HG03571 (cell line): ENCODE measurements at regions not wholly inside any gene's neighbourhood (a gene's known extent, or its start where the extent isn't known, plus 50 kb on each side); places are given as distances from the start of the nearest gene placed in this dataset.
"Not testable (repeated sequence)": the region's sequence is repeated elsewhere in the genome, so short reads cannot be mapped to it uniquely, and the experiment has no call there.

ENCODE experiments used
- ATAC-seq: cut with Tn5 transposase; IDR thresholded peaks from one replicate; pipeline ENCODE4 v1.9.1; 2021; ENCODE audit not compliant: unreplicated experiment

DNA sequence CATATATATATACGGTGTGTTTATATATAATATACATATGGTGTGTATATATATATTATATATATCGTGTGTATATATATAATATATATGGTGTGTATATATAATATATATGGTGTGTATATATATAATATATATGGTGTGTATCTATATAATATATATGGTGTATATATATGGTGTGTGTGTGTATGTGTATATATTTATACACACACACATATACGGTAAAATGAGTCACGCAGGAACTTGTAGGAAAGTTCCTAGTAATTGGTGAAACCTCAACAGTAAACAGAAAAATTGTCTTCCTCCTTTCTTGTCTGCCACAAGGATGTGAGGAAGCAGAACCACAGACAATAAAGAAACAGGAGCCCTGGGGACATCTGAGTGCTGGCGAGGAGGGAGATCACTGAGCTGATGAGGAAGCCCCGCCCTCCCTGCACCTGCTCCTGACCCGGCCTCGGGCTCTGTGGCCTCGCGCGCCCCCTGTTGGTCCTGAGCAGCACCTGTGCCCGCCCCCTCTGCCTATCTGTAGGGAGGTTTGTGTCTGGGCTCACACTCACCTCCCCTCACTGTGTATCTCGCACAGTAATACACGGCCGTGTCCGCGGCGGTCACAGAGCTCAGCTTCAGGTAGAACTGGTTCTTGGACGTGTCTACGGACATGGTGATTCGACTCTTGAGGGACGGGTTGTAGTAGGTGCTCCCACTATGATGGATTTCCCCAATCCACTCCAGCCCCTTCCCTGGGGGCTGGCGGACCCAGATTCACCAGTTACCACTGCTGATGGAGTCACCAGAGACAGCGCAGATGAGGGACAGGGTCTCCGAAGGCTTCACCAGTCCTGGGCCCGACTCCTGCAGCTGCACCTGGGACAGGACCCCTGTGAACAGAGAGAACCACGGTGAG lies 1079.4 kb downstream of the TMEM121 start:
- peak; percentile 62 for ATAC-seq

DNA sequence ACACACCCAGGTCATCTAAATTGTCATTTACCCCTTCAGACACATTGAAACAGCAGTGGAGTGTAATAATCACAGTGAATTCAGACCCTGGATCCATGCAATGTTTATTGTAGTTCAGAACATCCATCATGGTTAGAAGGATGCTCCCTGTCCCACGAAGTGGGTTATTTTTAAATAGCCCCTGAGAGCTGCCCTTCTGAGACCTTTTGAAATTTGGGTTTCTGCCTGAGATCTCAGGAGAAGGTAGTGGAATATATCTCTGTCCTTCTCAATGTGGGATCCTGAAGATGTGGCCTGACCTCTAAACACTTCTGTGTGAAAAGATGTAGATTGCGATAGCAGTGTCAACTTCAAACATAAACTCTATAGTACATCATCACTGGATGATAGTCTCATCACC lies 1080.6 kb downstream of the TMEM121 start:
- no peak for ATAC-seq

DNA sequence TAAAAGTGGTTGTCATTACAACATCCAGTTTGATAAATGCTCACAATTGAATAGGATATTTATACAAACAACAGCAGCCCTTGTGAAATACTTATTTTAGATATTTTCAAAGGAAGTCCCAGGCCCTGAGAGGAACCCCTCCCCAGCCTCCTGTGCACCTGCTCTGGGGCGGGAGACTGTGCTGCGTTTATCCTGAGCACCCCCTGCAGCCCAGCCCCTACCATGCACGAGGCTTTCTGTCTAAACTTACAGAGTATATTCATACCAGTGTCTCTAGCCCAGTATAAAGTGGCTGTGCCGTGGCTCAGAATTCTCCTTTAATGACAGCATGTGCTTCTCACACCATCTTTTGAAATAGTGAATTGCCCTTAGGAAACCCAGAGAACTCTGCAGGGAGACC lies 1084.3 kb downstream of the TMEM121 start:
- ATAC-seq: no peak

DNA sequence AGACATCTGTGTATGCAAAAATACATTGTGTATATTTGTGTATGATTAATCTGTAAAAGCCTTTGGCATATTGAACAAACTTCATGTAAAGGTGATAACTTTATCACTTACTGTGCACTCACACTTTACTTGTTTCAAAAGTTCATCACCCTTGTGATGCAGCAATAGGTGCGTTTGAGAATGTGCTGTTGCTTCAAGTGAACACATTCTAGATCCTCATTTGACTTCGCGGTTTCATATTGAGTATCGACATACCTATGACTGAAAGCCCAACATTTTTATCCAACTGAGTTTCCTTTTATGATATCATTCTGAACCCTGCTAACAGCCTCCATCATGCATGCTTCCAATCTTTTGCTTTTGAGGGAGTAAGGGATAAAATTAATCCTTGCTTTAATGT lies 1086.9 kb downstream of the TMEM121 start:
- no peak for ATAC-seq

DNA sequence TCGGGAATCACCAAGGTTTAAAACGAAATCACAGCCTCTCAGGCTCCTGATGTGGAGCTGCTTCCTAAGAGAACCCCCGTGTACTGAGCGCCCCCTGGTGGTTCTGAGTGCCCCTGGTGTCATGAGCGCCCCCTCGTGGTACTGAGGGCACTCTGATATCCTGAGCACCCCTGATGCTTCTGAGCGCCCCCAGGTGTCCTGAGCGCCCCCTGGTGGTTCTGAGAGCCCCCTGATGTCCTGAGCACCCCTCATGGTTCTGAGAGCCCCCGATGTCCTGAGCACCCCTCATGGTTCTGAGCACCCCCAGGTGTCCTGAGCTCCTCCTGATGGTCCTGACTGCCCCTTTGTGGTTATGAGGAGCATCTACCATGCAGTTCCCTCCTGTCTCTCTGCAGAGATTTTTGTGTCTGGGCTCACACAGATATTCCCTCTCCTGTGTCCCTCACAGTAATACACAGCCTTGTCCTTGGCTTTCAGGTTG lies 1092.1 kb downstream of the TMEM121 start:
- not testable (repeated sequence) for ATAC-seq

DNA sequence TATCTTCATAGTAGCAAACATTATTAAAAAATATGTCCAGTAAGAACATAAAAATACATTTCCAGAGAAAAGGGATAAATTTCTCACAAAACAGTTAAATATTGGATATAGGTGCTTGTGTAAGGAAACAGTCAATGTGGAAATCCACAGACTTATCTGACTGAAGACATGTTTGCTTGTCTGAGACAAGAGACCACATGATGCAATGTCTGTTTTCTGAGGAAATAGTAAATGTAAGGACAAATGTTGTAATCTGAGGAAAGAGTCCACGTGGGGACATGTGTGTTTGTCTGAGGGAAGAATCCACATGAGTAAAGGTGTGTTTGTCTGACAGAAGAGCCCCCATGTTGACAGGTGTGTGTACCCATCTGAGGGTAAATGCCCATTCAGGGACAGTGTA lies 1093.2 kb downstream of the TMEM121 start:
- no peak for ATAC-seq

DNA sequence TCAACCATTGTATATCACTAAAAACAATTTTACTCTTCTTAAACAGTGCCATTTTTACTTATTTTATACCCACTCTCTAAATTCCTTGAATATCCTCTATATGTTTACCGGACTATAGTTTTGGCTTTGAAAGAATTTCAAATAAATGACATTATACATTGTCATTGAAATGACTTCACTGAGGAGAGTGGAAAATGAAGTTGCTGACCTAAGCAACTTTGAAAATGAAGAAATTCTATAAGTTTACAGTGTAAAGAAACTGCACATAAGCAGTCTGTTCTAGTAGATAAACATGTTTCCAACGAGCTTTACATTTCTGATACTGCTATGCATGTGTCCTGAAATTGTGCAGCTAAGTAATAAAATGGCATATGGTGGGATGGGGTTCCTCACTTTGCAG lies 1094.0 kb downstream of the TMEM121 start:
- ATAC-seq: no peak

DNA sequence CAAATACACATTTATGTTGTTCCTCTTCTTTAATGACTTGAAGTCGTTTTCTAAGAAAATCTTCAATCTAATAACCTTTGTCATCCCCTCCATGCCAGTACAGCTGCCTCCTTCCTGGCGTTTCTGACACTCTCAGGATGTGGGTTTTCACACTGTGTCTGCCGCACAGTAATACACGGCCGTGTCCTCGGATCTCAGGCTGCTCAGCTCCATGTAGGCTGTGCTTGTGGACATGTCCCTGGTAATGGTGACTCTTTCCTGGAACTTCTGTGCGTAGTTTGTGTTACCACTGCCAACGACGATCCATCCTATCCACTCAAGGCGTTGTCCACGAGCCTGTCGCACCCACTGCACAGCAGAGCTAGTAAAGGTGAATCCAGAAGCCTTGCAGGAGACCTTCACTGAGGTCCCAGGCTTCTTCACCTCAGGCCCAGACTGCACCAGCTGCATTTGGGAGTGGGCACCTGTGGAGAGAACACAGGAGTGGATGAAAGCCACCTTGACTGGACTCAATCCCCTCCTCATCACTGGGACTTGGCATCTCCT lies 1095.9 kb downstream of the TMEM121 start:
- no peak for ATAC-seq

DNA sequence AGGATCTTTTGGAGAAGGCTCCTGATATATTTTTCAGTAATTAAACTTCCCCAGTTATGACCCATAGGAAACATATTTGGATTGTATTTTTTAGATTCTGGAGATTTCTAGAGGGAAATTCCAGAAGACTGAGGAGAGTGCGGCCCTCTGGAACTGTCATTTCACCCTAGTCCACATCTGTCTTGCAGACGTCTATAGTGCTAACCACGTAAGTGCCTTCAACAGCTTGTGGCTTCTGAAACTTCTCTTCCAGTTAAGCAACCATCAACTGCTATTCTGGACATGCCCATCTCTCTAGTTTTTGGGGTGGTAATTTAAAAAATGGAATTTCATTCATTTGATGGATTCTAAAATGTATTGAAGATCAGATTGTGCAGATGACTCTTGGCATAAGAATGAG lies 1098.8 kb downstream of the TMEM121 start:
- ATAC-seq: no peak

DNA sequence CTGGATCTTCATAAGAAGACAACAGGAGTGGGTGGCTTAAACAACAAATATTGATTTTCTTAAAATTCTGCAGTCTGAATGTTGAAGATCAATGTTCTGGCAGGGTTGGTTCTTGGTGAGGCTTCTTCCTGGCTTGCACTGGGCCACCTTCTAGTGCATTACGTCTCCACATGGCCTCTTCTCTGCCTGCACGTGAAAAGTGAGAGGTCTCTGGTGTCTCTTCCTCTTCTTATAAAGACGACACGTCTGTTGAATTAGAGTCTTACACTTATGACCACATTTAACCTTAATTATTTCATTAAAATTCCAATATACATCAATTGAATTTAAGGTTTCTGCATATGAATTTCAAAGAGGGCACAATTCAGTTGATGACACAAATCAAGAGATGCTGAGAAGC lies 1100.1 kb downstream of the TMEM121 start:
- not testable (repeated sequence) for ATAC-seq

DNA sequence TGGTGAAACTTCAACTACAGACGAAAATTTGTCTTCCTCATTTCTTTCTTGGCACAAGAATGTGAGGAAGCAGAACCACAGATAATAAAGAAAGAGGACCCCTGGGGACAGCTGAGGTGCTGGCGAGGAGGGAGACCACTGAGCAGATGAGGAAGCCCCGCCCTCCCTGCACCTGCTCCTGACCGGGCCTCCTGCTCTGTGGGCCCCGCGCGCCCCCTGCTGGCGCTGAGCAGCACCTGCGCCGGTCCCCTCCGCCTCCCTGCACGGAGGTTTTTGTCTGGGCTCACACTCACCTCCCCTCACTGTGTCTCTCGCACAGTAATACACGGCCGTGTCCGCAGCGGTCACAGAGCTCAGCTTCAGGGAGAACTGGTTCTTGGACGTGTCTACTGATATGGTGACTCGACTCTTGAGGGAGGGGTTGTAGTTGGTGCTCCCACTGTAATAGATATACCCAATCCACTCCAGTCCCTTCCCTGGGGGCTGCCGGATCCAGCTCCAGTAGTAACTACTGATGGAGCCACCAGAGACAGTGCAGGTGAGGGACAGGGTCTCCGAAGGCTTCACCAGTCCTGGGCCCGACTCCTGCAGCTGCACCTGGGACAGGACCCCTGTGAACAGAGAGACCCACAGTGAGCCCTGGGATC lies 1100.7 kb downstream of the TMEM121 start:
- ATAC-seq: not testable (repeated sequence)

DNA sequence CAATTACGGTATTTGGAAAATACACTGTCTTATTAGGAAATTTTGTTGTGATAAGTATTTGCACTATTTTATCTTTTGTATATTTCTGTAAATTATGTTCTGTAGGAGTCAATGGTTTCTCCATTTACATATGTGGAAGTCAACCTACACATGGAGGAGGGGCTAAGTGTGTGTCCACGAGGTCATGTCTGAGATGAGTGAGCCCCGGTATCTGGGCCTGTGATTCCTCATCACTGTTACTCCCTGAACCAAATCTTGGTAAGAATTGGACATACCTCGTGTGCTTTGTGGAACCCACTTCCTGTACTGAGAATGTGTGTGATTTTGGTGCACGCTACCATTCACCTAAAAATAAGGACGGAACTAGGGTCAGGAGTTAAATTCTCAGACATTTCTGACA lies 1105.5 kb downstream of the TMEM121 start:
- no peak for ATAC-seq

DNA sequence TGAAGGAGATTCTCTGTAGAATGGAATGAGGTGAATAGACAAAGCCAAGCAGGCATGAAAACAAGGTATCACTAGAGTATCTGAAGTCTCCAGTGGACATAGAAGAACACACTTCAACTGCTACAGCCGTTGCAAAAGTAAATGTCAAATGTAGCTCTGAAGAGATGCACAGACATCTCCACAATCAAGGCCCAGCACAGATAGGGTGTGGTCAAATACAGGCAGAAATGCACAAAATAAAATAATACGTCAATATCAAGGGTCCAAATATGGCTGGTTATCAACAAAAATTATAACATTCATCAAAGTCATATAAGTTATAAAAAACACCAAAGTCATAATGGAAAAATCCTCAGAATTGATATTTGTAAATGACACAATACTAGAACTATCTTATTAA lies 1107.3 kb downstream of the TMEM121 start:
- no peak for ATAC-seq

DNA sequence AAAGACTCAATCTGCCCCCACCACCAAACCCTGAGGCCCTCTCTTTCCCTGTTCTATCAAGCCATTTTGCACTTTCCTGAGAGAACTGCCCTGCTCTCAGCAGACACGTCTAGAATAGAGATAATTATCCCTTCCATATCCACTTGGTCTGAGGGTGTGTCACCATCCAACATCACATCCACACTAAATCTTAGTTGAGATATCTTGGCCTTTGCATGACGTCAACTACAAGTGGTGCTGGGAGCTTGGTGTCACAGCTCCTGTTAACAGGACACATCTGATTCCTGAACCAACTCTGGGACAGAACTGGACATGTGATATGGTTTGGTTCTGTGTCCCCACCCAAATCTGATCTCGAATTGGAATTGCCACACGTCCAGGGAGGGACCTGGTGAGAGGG lies 1109.2 kb downstream of the TMEM121 start:
- no peak for ATAC-seq

DNA sequence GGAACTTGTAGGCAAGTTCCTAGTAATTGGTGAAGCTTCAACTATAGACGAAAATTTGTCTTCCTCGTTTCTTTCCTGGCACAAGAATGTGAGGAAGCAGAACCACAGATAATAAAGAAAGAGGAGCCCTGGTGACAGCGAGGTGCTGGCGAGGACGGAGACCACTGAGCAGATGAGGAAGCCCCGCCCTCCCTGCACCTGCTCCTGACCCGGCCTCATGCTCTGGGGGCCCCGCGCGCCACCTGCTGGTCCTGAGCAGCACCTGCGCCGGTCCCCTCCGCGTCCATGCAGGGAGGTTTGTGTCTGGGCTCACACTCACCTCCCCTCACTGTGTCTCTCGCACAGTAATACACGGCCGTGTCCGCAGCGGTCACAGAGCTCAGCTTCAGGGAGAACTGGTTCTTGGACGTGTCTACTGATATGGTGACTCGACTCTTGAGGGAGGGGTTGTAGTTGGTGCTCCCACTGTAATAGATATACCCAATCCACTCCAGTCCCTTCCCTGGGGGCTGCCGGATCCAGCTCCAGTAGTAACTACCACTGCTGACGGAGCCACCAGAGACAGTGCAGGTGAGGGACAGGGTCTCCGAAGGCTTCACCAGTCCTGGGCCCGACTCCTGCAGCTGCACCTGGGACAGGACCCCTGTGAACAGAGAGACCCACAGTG lies 1112.5 kb downstream of the TMEM121 start:
- ATAC-seq: not testable (repeated sequence)

DNA sequence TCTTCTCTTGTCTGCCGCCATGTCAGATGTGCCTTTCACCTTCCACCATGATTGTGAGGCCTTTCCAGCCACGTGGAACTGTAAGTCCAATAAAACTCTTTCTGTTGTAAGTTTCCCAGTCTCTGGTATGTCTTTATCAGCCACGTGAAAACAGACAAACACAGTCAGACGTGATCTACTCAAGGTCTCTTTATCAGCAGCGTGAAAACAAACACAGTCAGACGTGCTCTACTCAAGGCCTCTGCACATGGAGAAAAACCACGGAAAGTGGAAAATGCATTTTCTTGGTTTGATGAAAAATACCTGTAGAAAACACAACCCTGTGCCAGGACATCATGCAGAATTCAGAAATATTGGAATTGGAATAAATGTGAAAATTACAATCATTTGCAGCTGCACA lies 1115.7 kb downstream of the TMEM121 start:
- ATAC-seq: no peak

DNA sequence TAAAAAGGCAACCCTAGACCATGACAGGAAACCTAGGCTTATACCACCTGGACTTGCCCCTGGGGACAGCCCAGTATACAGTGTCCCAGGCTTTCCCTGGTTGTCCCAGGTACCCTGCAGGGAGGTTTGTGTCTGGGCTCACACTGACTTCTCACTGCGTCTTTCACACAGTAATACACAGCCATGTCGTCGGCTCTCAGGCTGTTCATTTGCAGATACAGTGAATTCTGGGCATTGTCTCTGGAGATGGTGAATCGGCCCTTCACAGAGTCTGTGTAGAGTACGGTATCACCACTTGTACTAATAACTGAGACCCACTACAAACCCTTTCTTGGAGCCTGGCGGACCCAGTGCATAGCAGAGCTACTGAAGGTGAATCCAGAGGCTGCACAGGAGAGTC lies 1116.6 kb downstream of the TMEM121 start:
- ATAC-seq: not testable (repeated sequence)

DNA sequence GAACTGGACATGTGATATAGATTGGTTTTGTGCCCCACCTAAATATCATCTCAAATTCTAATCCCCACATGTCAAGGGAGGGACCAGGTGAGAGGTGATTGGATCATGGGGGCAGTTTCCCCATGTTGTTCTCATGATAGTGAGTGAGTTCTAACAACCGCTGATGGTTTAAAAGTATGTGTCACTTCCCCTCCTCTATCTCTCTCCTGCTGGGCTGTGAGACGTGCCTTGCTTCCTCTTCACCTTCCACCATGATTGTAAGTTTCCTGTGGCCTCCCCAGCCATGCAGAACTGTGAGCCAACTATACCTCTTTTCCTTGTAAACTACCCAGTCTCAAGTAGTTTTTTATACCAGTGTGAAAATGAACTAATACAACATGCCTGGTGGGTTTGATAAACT lies 1122.5 kb downstream of the TMEM121 start:
- ATAC-seq: not testable (repeated sequence)

DNA sequence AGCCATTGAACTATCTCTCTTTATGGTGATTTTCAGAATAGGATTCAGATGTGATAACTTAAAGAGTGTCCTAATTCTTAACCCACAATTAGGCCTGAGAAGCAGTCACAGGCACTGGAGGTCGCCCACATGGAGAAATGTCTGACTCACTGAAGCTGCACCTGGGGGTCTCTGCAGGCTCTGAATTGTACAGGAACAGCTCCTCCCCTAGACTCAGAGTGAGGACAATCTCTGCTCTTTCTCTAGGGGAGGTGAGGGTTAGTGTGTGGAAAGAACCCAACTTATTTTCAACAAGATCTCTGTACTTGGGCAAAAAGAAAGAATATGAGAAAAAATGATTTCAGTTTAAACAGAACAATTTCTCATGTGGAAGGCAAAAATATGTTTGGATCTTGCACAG lies 1124.6 kb downstream of the TMEM121 start:
- no peak for ATAC-seq

DNA sequence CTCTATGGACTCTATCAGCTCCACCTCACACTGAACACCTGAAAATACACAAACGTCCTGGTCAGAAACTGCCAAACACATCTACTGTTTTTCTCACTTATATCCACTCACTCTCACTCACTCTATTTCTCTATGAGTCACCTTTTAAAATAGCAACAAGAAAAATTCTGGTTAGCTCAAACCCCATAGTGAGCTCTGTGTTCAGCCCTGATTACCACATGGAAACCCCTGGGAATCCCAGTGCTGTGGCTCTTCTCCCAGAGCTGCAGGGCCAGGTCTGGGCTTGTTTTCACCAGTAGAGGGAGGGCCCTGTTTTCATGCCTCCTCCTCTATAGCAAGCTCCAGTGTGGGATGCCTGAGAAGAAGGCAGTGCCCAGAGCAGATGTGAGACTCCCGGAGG lies 1126.1 kb downstream of the TMEM121 start:
- no peak for ATAC-seq

DNA sequence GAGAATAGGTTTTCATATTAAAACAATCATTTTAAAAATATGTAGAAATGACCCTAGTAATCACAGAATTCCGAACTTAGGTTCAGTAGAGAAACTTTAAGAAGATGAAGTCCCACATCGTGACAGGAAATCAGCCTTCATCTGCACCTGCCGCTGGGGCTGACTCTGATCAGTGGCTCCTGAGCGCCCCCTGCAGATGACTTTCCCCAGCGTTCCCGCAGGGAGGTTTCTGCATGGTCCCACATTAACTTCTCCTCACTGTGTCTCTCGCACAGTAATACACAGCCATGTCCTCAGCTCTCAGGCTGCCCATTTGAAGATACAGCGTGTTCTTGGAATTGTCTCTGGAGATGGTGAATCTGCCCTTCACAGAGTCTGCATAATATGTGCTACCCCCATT lies 1131.1 kb downstream of the TMEM121 start:
- no peak for ATAC-seq
